ENCODE measurements at regions not wholly inside any gene's neighbourhood (a gene's known extent, or its start where the extent isn't known, plus 50 kb on each side); places are given as distances from the start of the nearest gene placed in this dataset.

DNA sequence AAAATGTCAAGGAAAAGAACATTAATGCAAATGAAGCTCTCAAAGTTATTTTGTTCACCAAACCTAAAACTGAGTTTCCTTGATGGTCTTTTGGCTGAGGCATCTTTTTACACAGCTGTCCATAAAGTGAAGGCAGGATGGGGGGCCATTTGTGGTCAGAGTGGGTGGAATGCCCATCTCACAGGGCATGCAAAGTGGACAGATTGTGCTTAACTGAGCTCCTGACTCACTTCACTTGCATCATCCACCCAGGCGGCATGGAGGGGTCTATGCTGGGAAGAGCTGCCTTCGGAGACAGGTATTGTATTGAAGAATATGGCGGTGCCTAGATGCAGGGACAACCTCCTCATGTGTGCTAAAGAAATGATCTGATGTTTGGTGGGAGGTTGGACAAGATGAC, 905.3 kb downstream of the KCNMA1 start:
- Histone ChIP-seq H2AFZ (ENCODE audit: low read depth) (no peak overlapping the region), H3K27ac (no peak overlapping the region), H3K9ac (no peak overlapping the region), H3K36me3 (ENCODE audit: insufficient read depth) (no peaks in the 10 kb centered on the region), H3K4me2 (no peak overlapping the region), H3K4me1 (ENCODE audit: low read depth, poor library complexity, severe bottlenecking) (no peaks in the 10 kb centered on the region), H3K4me3 (IDR thresholded peaks at IDR 0.05; ENCODE audit: insufficient read depth, low read depth, low read length) (no peak overlapping the region), H3K27me3 (ENCODE audit: insufficient read depth, low read depth) (no peaks in the 10 kb centered on the region), H3K79me2 (ENCODE audit: insufficient read depth, low read depth) (no peaks in the 10 kb centered on the region), H4K20me1 (ENCODE audit: insufficient read depth) (no peaks in the 10 kb centered on the region)
- TF ChIP-seq, protein P1, sequence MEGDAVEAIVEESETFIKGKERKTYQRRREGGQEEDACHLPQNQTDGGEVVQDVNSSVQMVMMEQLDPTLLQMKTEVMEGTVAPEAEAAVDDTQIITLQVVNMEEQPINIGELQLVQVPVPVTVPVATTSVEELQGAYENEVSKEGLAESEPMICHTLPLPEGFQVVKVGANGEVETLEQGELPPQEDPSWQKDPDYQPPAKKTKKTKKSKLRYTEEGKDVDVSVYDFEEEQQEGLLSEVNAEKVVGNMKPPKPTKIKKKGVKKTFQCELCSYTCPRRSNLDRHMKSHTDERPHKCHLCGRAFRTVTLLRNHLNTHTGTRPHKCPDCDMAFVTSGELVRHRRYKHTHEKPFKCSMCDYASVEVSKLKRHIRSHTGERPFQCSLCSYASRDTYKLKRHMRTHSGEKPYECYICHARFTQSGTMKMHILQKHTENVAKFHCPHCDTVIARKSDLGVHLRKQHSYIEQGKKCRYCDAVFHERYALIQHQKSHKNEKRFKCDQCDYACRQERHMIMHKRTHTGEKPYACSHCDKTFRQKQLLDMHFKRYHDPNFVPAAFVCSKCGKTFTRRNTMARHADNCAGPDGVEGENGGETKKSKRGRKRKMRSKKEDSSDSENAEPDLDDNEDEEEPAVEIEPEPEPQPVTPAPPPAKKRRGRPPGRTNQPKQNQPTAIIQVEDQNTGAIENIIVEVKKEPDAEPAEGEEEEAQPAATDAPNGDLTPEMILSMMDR (conservative IDR thresholded peaks at IDR 0.05; ENCODE audit: low read depth, low read length) = no peak

DNA sequence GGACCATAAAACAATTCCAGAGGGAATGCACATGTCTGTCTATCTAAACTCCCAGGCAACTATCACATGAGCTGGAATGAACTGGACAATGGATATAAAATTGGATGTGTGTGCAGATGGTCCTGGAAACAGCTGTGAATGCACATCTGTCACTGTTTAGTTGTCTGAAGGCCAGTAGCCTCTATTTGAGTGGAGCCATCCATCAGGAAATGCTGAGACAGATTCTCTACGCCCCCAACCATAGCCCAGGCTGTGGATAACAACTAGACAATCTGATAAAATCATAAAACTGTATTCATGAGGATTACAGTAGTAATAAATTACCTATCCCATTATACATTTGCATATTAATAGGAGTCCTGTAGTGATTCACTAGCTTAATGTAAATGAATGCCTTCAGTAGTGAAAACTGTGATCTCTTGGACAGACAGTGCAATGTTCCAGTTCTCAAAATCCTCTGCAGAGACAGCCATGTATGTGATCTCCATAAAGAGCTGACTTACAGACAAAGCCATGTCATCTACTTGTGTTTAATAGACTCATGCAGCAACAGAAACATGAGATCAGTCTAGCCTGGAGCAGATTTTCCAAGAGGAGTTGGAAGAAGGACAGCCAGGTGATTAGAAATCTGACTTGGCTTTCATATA, 907.6 kb downstream of the KCNMA1 start:
- Histone ChIP-seq H3K79me2 (ENCODE audit: insufficient read depth, low read depth) (no peaks in the 10 kb centered on the region), H3K27ac (no peak overlapping the region)

DNA sequence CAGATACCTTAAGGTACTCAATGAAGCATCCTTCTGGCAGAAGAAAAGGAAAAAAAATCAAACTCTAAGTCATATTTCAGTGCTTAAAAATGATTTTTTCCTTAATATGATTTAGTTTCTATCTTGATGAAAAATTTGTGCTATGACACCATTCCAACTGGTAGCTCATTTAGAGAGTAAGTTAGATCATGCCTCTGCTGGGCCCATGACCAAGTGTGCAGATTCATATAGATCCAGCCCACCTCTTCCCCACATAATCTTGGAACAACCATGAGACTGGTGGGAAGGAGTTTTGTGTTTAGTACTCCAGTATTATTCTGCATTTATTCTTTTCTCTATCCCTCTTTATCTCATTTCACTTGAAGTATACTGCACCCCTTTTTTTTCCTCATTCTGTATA, 908.3 kb downstream of the KCNMA1 start:
- Histone ChIP-seq H3K79me2 (ENCODE audit: insufficient read depth, low read depth) (no peaks in the 10 kb centered on the region), H3K4me1 (ENCODE audit: low read depth, poor library complexity, severe bottlenecking) (no peaks in the 10 kb centered on the region), H3K4me3 (IDR thresholded peaks at IDR 0.05; ENCODE audit: insufficient read depth, low read depth, low read length) (no peak overlapping the region), H2AFZ (ENCODE audit: low read depth) (no peak overlapping the region), H3K27ac (no peak overlapping the region), H3K4me2 (no peak overlapping the region), H3K36me3 (ENCODE audit: insufficient read depth) (no peaks in the 10 kb centered on the region), H3K27me3 (ENCODE audit: insufficient read depth, low read depth) (no peaks in the 10 kb centered on the region), H4K20me1 (ENCODE audit: insufficient read depth) (no peaks in the 10 kb centered on the region), H3K9ac (no peak overlapping the region)
- TF ChIP-seq, protein P1 (conservative IDR thresholded peaks at IDR 0.05; ENCODE audit: low read depth, low read length) = no peak

More for the DNA sequence above, 907.6 kb downstream of the KCNMA1 start:
- Histone ChIP-seq H3K4me3 (IDR thresholded peaks at IDR 0.05; ENCODE audit: insufficient read depth, low read depth, low read length) (no peak overlapping the region), H3K4me2 (no peak overlapping the region), H3K4me1 (ENCODE audit: low read depth, poor library complexity, severe bottlenecking) (no peaks in the 10 kb centered on the region), H4K20me1 (ENCODE audit: insufficient read depth) (no peaks in the 10 kb centered on the region), H3K36me3 (ENCODE audit: insufficient read depth) (no peaks in the 10 kb centered on the region), H3K27me3 (ENCODE audit: insufficient read depth, low read depth) (no peaks in the 10 kb centered on the region), H3K9ac (no peak overlapping the region), H2AFZ (ENCODE audit: low read depth) (no peak overlapping the region)
- TF ChIP-seq, protein P1 (conservative IDR thresholded peaks at IDR 0.05; ENCODE audit: low read depth, low read length) = no peak

DNA sequence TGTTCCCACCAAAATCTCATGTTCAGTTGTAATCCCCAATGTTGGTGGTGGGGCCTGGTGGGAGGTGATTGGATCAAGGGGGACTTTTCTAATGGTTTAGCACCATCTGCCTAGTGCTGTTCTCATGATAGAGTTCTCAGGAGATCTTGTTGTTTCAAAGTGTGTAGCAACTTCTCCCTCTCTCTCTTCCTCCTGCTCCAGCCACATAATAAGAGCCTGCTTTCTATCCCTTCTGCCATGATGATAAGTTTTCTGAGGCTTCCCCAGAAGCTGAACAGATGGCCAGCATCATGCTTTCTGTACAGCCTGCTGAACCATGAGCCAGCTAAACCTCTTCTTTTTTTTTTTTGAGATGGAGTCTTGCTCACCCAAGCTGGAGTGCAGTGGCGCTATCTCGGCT, 910.6 kb downstream of the KCNMA1 start:
- Histone ChIP-seq H3K27me3 (ENCODE audit: insufficient read depth, low read depth) (no peaks in the 10 kb centered on the region), H3K79me2 (ENCODE audit: insufficient read depth, low read depth) (no peaks in the 10 kb centered on the region), H3K4me3 (IDR thresholded peaks at IDR 0.05; ENCODE audit: insufficient read depth, low read depth, low read length) (no peak overlapping the region), H3K27ac (no peak overlapping the region), H4K20me1 (ENCODE audit: insufficient read depth) (no peaks in the 10 kb centered on the region), H3K4me1 (ENCODE audit: low read depth, poor library complexity, severe bottlenecking) (no peaks in the 10 kb centered on the region), H3K36me3 (ENCODE audit: insufficient read depth) (no peaks in the 10 kb centered on the region), H3K9ac (no peak overlapping the region), H2AFZ (ENCODE audit: low read depth) (no peak overlapping the region), H3K4me2 (no peak overlapping the region)
- TF ChIP-seq, protein P1 (conservative IDR thresholded peaks at IDR 0.05; ENCODE audit: low read depth, low read length) = no peak

Data from KMS-11 (cell line).